SK-N-SH (cell line): ENCODE measurements at regions not wholly inside any gene's neighbourhood (a gene's known extent, or its start where the extent isn't known, plus 50 kb on each side); places are given as distances from the start of the nearest gene placed in this dataset.

Source experiments
- CHD2 ChIP-seq: fragments of 150-350 bp; IDR thresholded peaks from 2 replicates; pipeline ENCODE4 v1.6.1; 2018; ENCODE audit warnings: low read length; ENCODE audit not compliant: partially characterized antibody
- CTCF ChIP-seq: fragments of 200-600 bp; sonication (generic); IDR thresholded peaks from 2 replicates; pipeline ENCODE4 v1.6.1; 2017; ENCODE audit warnings: antibody characterized with exemption, mild to moderate bottlenecking, moderate library complexity
- ELF1 ChIP-seq: IDR thresholded peaks from 2 replicates; pipeline ENCODE4 v1.4.0; 2012
- EP300 ChIP-seq, 2 experiments: IDR thresholded peaks; 2 replicates each; pipeline versions ENCODE4 v1.4.0 to v1.6.1; 2012; ENCODE audit warnings: borderline replicate concordance in 1 of 2, low read depth in 1 of 2, low read length in 1 of 2
- EZH2phosphoT487 ChIP-seq: fragments of 200-600 bp; sonication (generic); IDR thresholded peaks from 2 replicates; pipeline ENCODE4 v1.6.1; 2017; ENCODE audit warnings: low read depth, mixed run types, mild to moderate bottlenecking, antibody characterized with exemption, moderate library complexity, borderline replicate concordance
- FOXJ3 ChIP-seq: sonication (generic); formaldehyde crosslinking; IDR thresholded peaks from 2 replicates; pipeline ENCODE4 v1.5.1; 2020; ENCODE audit warnings: mild to moderate bottlenecking, missing genetic modification reagents
- JUND ChIP-seq: IDR thresholded peaks from 2 replicates; pipeline ENCODE4 v1.4.0; 2012
- MAX ChIP-seq: IDR thresholded peaks from 2 replicates; pipeline ENCODE4 v1.4.0; 2012; ENCODE audit warnings: low read depth
- POLR2AphosphoS5 ChIP-seq: IDR thresholded peaks from 2 replicates; pipeline ENCODE4 v1.6.1; 2012; ENCODE audit warnings: low read depth, low read length
- RAD21 ChIP-seq: IDR thresholded peaks from 2 replicates; pipeline ENCODE4 v1.6.1; 2012; ENCODE audit warnings: mild to moderate bottlenecking, low read length
- REST ChIP-seq: IDR thresholded peaks from 2 replicates; pipeline ENCODE4 v1.6.1; 2012; ENCODE audit warnings: mild to moderate bottlenecking, low read depth, low read length, moderate library complexity
- TCF12 ChIP-seq: IDR thresholded peaks from 2 replicates; pipeline ENCODE4 v1.4.0; 2012
- TEAD4 ChIP-seq: IDR thresholded peaks from 2 replicates; pipeline ENCODE4 v1.4.0; 2012; ENCODE audit warnings: mild to moderate bottlenecking, borderline replicate concordance; ENCODE audit not compliant: insufficient read depth
- ZBTB33 ChIP-seq: IDR thresholded peaks from 2 replicates; pipeline ENCODE4 v1.4.0; 2012; ENCODE audit warnings: low read depth, borderline replicate concordance

- TF ChIP-seq CTCF: no peak
- TF ChIP-seq EP300 (IDR thresholded peaks at IDR 0.05; ENCODE audit: borderline replicate concordance in 1 of 2, low read depth in 1 of 2, low read length in 1 of 2): no peak
- TF ChIP-seq TCF12: no peak
- TF ChIP-seq POLR2AphosphoS5: no peak
- no peak for TF ChIP-seq JUND
- no peak for TF ChIP-seq RAD21
- no peak for TF ChIP-seq MAX
- TF ChIP-seq EZH2phosphoT487: no peak
- TF ChIP-seq CHD2: no peak
- TF ChIP-seq TEAD4: no peak
- TF ChIP-seq ELF1: no peak
- no peak for TF ChIP-seq ZBTB33
- no peak for TF ChIP-seq FOXJ3 (CRISPR knock-in tag)
- TF ChIP-seq REST: no peak
Observed at GRCh38 chr5:109964136-109964535, 274.4 kb downstream of the MAN2A1 start.
